Loucy (cell line): ENCODE measurements at regions not wholly inside any gene's neighbourhood (a gene's known extent, or its start where the extent isn't known, plus 50 kb on each side); places are given as distances from the start of the nearest gene placed in this dataset.
"Not testable (repeated sequence)": the region's sequence is repeated elsewhere in the genome, so short reads cannot be mapped to it uniquely, and the experiment has no call there.

ENCODE experiments used
- H2AFZ ChIP-seq: fragments of 200-600 bp; sonication (generic); 2 replicates; pipeline ENCODE4 v1.6.0; 2016; ENCODE audit warnings: antibody characterized with exemption, mild to moderate bottlenecking, low read length, moderate library complexity
- H3F3A ChIP-seq: fragments of 200-600 bp; 2 replicates; pipeline ENCODE4 v1.6.0; 2016; ENCODE audit warnings: antibody characterized with exemption, low read depth, mild to moderate bottlenecking
- H3K27me3 ChIP-seq: fragments of 200-600 bp; sonication (generic); 2 replicates; pipeline ENCODE4 v1.6.1; 2014; ENCODE audit warnings: low read length, mild to moderate bottlenecking; ENCODE audit not compliant: insufficient read depth, poor library complexity, severe bottlenecking
- H3K36me3 ChIP-seq: fragments of 200-600 bp; sonication (generic); 2 replicates; pipeline ENCODE4 v1.6.1; 2016; ENCODE audit warnings: low read length; ENCODE audit not compliant: insufficient read depth
- H3K4me1 ChIP-seq: fragments of 200-600 bp; sonication (generic); 2 replicates; pipeline ENCODE4 v1.5.1; 2014; ENCODE audit warnings: low read length, mild to moderate bottlenecking; ENCODE audit not compliant: insufficient read depth, poor library complexity, severe bottlenecking
- H3K4me2 ChIP-seq: fragments of 200-600 bp; sonication (generic); 2 replicates; pipeline ENCODE4 v1.6.0; 2014; ENCODE audit warnings: antibody characterized with exemption, low read length, low read depth, mild to moderate bottlenecking; ENCODE audit not compliant: poor library complexity, severe bottlenecking
- H3K4me3 ChIP-seq: fragments of 200-600 bp; sonication (generic); 2 replicates; pipeline ENCODE4 v1.5.1; 2014; ENCODE audit warnings: low read length, mild to moderate bottlenecking, mixed read lengths; ENCODE audit not compliant: poor library complexity, severe bottlenecking
- H3K79me2 ChIP-seq: fragments of 200-600 bp; sonication (generic); 2 replicates; pipeline ENCODE4 v1.6.1; 2014; ENCODE audit warnings: low read length; ENCODE audit not compliant: insufficient read depth
- H3K9ac ChIP-seq: fragments of 200-600 bp; sonication (generic); 2 replicates; pipeline ENCODE4 v1.6.0; 2014; ENCODE audit warnings: mild to moderate bottlenecking, low read depth, low read length, moderate library complexity; ENCODE audit not compliant: poor library complexity, severe bottlenecking
- H3K9me2 ChIP-seq: fragments of 200-600 bp; sonication (generic); replicated peaks from 2 replicates; pipeline ENCODE4 v1.6.1; 2016; ENCODE audit warnings: low read depth, low read length, mixed read lengths
- H3K9me3 ChIP-seq: fragments of 200-600 bp; sonication (generic); 2 replicates; pipeline ENCODE4 v1.6.1; 2014; ENCODE audit warnings: mild to moderate bottlenecking, antibody characterized with exemption, low read length, low read depth; ENCODE audit not compliant: insufficient read depth
- H4K20me1 ChIP-seq: fragments of 200-600 bp; sonication (generic); 2 replicates; pipeline ENCODE4 v1.6.0; 2014; ENCODE audit warnings: antibody characterized with exemption, low read length, mild to moderate bottlenecking; ENCODE audit not compliant: insufficient read depth, poor library complexity, severe bottlenecking
- EZH2phosphoT487 ChIP-seq: fragments of 200-600 bp; IDR thresholded peaks from 2 replicates; pipeline ENCODE4 v1.6.1; 2018; ENCODE audit warnings: antibody characterized with exemption, mild to moderate bottlenecking, moderate library complexity, borderline replicate concordance
- TF ChIP-seq, protein P1 (sequence below): fragments of 200-600 bp; sonication (generic); conservative IDR thresholded peaks from 2 replicates; pipeline ENCODE4 v1.5.1; 2014; ENCODE audit warnings: mild to moderate bottlenecking, antibody characterized with exemption, low read length

DNA sequence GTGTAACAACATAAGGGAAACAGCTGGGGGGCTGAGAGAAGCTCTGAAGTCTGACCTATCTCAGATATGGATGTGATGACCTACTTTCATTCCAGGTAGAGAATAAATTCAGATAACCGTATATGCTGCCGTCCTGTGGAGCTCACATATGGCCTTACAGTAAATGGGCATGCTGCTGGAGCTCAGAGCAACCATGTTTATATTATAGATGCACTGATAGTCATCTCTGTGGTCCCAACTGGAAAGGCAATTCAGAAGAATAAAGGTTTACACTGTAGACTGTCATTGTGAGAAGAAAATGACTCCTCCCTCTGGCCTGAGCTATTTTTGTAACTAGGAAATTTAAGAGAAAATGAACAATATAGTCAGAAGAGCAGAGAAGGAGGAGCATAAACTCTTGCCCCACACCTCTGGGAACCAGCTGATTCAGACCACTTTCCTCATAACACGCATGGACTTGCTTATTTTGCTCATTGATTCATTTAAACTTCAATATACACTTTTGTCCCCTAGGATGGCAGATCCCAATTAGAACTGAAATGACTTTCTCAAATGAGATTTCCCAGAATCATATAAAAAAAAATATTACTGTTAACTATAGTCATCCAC, 69.9 kb upstream of the NXPH1 start:
- Histone ChIP-seq H2AFZ (peak overlapping the region; percentile 61; the same call in 1 of the 2 replicates), H3K79me2 (no peaks in the 10 kb centered on the region), H3K9me2 (no peaks in the 10 kb centered on the region), H4K20me1 (no peaks in the 10 kb centered on the region), H3K27me3 (no peaks in the 10 kb centered on the region), H3K36me3 (no peaks in the 10 kb centered on the region), H3F3A (no peaks in the 10 kb centered on the region), H3K9ac (no peak overlapping the region), H3K9me3 (peaks cover 2% of the 10 kb centered on the region; the same call in 1 of the 2 replicates), H3K4me2 (no peak overlapping the region), H3K4me3 (no peak overlapping the region), H3K4me1 (peaks cover 8% of the 10 kb centered on the region)
- TF ChIP-seq, protein P1, sequence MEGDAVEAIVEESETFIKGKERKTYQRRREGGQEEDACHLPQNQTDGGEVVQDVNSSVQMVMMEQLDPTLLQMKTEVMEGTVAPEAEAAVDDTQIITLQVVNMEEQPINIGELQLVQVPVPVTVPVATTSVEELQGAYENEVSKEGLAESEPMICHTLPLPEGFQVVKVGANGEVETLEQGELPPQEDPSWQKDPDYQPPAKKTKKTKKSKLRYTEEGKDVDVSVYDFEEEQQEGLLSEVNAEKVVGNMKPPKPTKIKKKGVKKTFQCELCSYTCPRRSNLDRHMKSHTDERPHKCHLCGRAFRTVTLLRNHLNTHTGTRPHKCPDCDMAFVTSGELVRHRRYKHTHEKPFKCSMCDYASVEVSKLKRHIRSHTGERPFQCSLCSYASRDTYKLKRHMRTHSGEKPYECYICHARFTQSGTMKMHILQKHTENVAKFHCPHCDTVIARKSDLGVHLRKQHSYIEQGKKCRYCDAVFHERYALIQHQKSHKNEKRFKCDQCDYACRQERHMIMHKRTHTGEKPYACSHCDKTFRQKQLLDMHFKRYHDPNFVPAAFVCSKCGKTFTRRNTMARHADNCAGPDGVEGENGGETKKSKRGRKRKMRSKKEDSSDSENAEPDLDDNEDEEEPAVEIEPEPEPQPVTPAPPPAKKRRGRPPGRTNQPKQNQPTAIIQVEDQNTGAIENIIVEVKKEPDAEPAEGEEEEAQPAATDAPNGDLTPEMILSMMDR: no peak
- no peak for TF ChIP-seq EZH2phosphoT487

DNA sequence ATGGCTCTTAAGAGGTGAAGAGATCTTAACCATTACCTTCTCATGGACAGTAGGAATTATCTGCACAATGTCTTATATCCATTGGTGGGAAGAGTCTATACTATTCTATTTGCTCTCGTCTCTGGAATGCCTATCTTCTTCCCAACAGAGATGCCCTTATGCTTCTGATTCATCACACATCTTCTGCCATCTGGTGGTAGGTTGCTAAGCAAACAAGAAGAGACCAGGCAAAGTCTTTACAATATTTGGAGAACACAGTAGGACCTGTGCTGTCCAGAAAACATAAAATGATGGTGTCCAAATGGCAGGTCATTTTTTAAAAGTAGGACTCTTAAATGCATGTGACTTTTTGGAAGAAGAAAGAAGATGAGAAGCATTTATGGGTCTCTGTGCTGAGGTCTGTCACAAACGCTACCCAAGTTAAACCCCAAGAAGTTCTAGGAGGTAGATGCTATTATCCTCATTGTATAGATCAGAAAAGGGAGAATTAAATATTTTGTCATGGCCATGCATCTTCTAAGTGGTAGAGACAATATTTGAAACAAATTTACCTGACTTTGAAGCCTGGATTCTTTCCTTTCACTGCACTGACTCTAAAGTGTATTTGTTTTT, 67.8 kb upstream of the NXPH1 start:
- H3K4me3 ChIP-seq: no peak overlapping the region
- H3K4me2 ChIP-seq: no peak overlapping the region
- H4K20me1 ChIP-seq: no peaks in the 10 kb centered on the region
- H2AFZ ChIP-seq: no peak overlapping the region
- no peaks in the 10 kb centered on the region for H3K27me3 ChIP-seq
- no peaks in the 10 kb centered on the region for H3F3A ChIP-seq
- H3K9ac ChIP-seq: no peak overlapping the region
- TF ChIP-seq EZH2phosphoT487: no peak
- TF ChIP-seq, protein P1: peak; percentile 79
- H3K36me3 ChIP-seq: no peaks in the 10 kb centered on the region
- peaks cover 8% of the 10 kb centered on the region for H3K4me1 ChIP-seq
- no peaks in the 10 kb centered on the region for H3K9me3 ChIP-seq
- H3K9me2 ChIP-seq: no peaks in the 10 kb centered on the region
- no peaks in the 10 kb centered on the region for H3K79me2 ChIP-seq

DNA sequence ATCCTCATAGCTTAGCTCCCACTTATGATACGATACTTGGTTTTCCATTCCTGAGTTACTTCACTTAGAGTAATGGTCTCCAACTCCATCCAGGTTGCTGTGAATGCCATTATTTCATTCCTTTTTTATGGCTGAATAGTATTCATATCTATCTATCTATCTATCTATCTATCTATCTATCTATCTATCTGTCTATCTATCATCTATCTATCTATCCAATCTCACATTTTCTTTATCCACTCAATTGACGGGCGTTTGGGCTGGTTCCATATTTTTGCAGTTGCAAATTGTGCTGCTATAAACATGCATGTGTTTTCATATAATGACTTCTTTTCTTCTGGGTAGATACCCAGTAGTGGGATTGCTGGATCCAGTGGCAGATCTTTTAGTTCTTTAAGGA, 65.4 kb upstream of the NXPH1 start:
- not testable (repeated sequence) for H3K79me2 ChIP-seq, H3K4me2 ChIP-seq

DNA sequence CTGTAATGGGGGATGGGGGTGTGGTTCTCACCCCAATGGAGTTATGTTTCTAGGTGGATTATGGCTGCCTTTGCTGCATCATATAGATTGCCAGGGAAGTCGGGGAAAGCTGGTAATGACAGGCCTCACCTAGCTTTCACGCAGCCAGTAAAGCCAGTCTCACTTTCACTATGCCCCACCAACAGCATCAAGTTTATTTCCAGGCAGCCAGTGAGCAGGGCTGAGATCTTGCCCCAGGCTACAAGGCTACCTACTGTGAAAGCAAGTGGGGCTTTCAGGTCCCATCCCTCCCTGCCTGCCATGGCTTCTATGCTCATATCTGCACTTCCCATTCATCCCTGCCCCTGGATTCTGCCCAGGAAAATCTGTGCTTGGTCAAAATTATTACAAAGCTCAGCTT, 61.7 kb upstream of the NXPH1 start:
- Histone ChIP-seq H2AFZ (no peak overlapping the region), H3K79me2 (no peaks in the 10 kb centered on the region), H4K20me1 (no peaks in the 10 kb centered on the region), H3F3A (no peaks in the 10 kb centered on the region), H3K36me3 (no peaks in the 10 kb centered on the region), H3K9me2 (no peaks in the 10 kb centered on the region), H3K4me2 (no peak overlapping the region), H3K27me3 (no peaks in the 10 kb centered on the region), H3K9me3 (no peaks in the 10 kb centered on the region), H3K4me1 (no peaks in the 10 kb centered on the region), H3K9ac (no peak overlapping the region), H3K4me3 (no peak overlapping the region)
- TF ChIP-seq, protein P1: no peak
- TF ChIP-seq EZH2phosphoT487: no peak

More for the DNA sequence above, 65.4 kb upstream of the NXPH1 start:
- not testable (repeated sequence) for H4K20me1 ChIP-seq, H3K4me3 ChIP-seq, H3K36me3 ChIP-seq, H3K9me2 ChIP-seq, H2AFZ ChIP-seq, H3K9ac ChIP-seq, H3F3A ChIP-seq, H3K9me3 ChIP-seq, H3K27me3 ChIP-seq, H3K4me1 ChIP-seq
